GM18498 (cell line): ENCODE measurements at regions not wholly inside any gene's neighbourhood (a gene's known extent, or its start where the extent isn't known, plus 50 kb on each side); places are given as distances from the start of the nearest gene placed in this dataset.

Experiments used
- ATAC-seq: cut with Tn5 transposase; IDR thresholded peaks from one replicate; pipeline ENCODE4 v1.9.1; 2021; ENCODE audit warnings: mild to moderate bottlenecking, moderate library complexity; ENCODE audit not compliant: unreplicated experiment

DNA sequence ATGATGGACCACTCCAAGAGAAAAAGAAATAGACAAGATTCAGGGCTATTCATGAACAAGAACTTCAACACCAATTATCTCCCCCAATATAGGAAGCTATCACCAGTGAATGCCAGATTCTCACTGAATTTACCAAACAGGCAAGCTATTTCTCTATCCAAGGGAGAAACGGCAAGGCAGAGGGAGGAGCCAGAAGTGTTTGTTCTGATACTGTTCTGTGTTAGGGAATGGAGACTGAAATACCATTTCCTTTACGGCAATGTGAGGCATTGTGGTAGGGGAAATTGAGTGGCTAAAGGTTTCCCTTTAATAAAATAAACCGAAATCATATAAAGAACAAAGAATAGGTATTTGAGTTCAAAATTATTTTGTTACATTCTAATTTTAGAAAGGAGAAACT, 68.0 kb upstream of the ALDH1A1 start:
- ATAC-seq, result no peak

DNA sequence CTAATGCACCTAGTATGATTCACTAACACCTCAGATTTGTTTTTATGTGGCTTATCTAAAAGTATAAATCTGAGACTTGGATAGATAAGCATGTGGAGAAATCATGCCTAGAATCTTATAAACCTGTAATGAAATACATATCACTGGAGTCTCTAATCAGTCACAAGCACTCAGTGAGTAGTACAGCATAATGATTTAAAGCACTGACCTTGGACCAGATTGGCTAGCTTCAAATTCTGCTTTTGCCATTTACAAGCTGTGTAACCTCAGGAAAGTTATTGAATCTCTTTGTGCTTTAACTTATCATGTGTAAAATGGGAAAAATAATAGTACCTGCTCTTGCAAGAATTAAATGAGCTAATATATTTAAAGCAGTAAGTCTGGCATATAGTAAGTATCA, 61.2 kb upstream of the ALDH1A1 start:
- ATAC-seq, result no peak

DNA sequence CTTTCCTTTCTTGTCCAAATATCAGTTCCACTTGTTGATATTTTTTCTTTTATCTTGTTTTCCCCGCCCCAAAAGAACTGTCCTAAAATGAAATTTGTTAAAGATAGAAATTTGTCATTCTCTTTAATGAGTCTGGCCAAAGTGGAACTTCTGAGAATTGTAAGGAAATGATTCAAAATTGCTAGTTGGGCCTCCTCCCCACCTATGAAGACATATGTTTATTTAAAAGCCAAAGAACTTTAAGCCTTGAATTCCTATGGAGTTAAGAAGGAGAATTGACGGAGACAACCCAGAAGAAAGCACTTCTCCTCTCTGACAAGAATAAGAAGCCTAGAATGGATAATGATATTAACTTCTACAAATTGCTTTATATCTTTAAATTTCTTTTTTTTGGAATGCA, 59.1 kb upstream of the ALDH1A1 start:
- ATAC-seq, result no peak

GRCh38 chr9:73011181-73011750, 58.4 kb upstream of the ALDH1A1 start:
- ATAC-seq, result no peak

GRCh38 chr9:73009649-73010288, 56.9 kb upstream of the ALDH1A1 start:
- no peak for ATAC-seq

- ATAC-seq, result no peak
Observed at GRCh38 chr9:73007966-73008672, 55.3 kb upstream of the ALDH1A1 start.

DNA sequence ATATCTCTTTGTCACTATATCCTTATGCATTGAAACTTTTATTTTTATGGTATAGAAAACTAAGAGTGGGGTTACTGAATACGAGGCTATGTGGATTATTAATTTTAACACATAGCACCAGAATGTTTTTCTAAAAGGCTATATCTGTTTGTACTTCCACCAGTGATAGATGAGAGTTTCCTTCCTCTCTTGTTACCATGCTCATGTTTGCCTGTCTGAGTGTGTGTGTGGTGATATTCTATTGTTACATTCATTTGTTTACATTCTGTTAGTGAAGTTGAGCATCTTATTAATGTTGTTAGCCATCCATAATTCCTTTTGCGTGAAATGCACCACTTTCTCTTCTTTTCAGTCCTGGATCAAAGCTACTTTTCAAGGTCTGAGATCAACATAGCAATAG, 54.1 kb upstream of the ALDH1A1 start:
- ATAC-seq, result no peak
